ENCODE measurements at regions not wholly inside any gene's neighbourhood (a gene's known extent, or its start where the extent isn't known, plus 50 kb on each side); places are given as distances from the start of the nearest gene placed in this dataset.

GRCh38 chr10:42958142-42958868, 118.6 kb upstream of the RET start:
- no peak for TF ChIP-seq CTCF (IDR thresholded peaks at IDR 0.05)
- no peak for TF ChIP-seq POLR2A (IDR thresholded peaks at IDR 0.05)

Measured in adrenal gland (tissue), 5 donors.